Activated CD8-positive, alpha-beta memory T cell treated with anti-CD3 and anti-CD28 coated beads for 36 hours (primary cell): ENCODE measurements at regions not wholly inside any gene's neighbourhood (a gene's known extent, or its start where the extent isn't known, plus 50 kb on each side); places are given as distances from the start of the nearest gene placed in this dataset.

Experiments used
- CTCF ChIA-PET: fragments of 350-600 bp; sonication (Branson Sonifier 250); formaldehyde crosslinking; loops from one replicate; lab custom pipeline; 2021; ENCODE audit warnings: antibody characterized with exemption; lab: Charles Lee
- POLR2A ChIA-PET: fragments of 350-600 bp; sonication (Branson Sonifier 250); formaldehyde crosslinking; loops from one replicate; lab custom pipeline; 2021; ENCODE audit warnings: antibody characterized with exemption; lab: Charles Lee

- POLR2A ChIA-PET: interaction anchor here (0.6 to 1.7 kb wide), 3 partner anchors 34 to 56 kb away, joined by 3 to 13 read pairs (median 5); partner anchors contain the start of genes BAZ1A and SRP54
- CTCF ChIA-PET: no interaction called here
Measured at GRCh38 chr14:34931206-34931605, 51.6 kb upstream of the SRP54 start.

- ChIA-PET CTCF (interaction anchor here (1.3 kb wide), 1 partner anchor 57 kb away, joined by 3 read pairs; no protein-coding TSS in a partner anchor), POLR2A (interaction anchor here (0.6 to 1.7 kb wide), 4 partner anchors 34 to 116 kb away, joined by 3 to 13 read pairs (median 6); partner anchors contain the start of genes BAZ1A, FAM177A1 and SRP54)
Measured at GRCh38 chr14:34930591-34931091, 52.2 kb upstream of the SRP54 start.

DNA sequence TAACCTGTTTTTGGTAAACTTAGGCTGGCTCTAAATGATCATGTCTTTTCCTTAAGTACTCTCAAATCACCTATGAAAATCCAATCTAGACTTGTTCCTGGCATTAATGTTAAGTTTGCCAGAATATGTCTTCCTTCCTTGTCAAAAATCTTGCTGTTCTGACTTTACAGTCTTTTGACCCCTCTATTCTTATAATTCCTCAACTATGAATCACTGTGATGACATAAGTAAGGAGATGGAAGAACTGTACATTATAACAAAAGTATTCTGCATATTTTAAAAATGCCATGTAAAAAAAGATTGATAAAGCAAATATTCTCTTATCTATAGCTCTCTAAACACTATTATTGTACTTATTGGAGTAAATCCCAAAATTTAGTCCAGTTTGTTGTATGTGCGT is 51.4 kb upstream of the BAZ1A start:
- POLR2A ChIA-PET: no interaction called here
- CTCF ChIA-PET: no interaction called here
